ENCODE measurements at regions not wholly inside any gene's neighbourhood (a gene's known extent, or its start where the extent isn't known, plus 50 kb on each side); places are given as distances from the start of the nearest gene placed in this dataset.

DNA sequence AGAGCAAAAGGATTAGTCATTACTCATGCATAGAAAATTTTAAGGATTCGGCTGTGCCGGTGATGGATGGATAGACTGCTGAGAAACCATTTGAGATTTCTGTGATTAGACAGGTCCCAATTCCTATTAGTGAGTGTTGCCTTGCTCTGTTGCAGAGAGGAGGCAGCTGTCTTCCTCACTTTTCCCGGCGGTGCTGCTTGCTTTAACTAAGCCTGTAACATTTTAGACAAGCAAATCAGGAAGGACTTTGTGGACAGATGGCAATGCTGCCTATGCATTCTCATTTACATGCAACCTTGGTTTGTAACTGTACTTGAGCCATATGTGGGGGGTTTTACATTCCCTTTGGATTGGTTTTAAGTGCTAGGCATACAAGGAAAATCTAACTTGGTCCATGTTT is 1176.3 kb downstream of the CDH18 start:
- POLR2A ChIA-PET = no interaction called here
- Histone ChIP-seq H3K9me3 (ENCODE audit: control extremely low read depth in 1 of 5, control insufficient read depth in 4 of 5, insufficient read depth in 2 of 5, low read depth in 1 of 5, low read length in 4 of 5) (no peaks in the 10 kb centered on the region), H3K27me3 (replicated peaks in 2 of 5; ENCODE audit: control insufficient read depth in 4 of 5, insufficient read depth in 5 of 5, low read length in 4 of 5) (no peaks in the 10 kb centered on the region), H3K4me1 (ENCODE audit: control extremely low read depth in 1 of 4, control insufficient read depth in 4 of 4, insufficient read depth in 4 of 4, low read length in 3 of 4) (no peaks in the 10 kb centered on the region), H3K4me3 (ENCODE audit: control insufficient read depth in 1 of 7, extremely low read depth in 1 of 7, insufficient read depth in 4 of 7, low read depth in 2 of 7, low read length in 6 of 7) (no peak overlapping the region), H3K27ac (ENCODE audit: insufficient read depth in 1 of 2, low read depth in 1 of 2, low read length in 2 of 2, poor library complexity in 1 of 2, severe bottlenecking in 2 of 2) (no peak overlapping the region), H3K36me3 (ENCODE audit: control insufficient read depth in 4 of 4, insufficient read depth in 4 of 4, low read length in 3 of 4) (no peaks in the 10 kb centered on the region)
- 92% methylated on average over 4 of the region's 4 CpGs for WGBS (ENCODE audit: insufficient coverage)
- DNase-seq = no peak
- CTCF ChIA-PET = no interaction called here

DNA sequence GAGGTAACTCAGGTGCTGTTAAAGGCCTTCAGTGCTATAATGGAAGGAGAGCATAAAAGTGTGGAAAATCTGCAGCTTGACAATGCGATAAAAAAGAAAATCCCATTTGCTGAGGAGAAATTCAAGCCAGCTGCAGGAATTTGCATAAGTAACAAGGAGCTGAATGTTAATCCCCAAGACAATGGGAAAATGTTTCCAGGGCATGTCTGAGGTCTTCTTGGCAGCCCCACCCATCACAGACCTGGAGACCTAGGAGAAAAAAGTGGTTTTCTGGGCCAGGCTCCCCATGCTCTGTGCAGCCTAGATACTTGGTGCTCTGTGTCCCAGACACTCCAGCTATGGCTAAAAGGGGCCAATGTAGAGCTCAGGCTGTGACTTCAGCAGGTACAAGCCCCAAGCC is 1159.6 kb downstream of the CDH18 start:
- ChIA-PET POLR2A (no interaction called here), CTCF (no interaction called here)
- H3K4me3 ChIP-seq (ENCODE audit: control insufficient read depth in 1 of 7, extremely low read depth in 1 of 7, insufficient read depth in 4 of 7, low read depth in 2 of 7, low read length in 6 of 7) = no peak overlapping the region
- 100% methylated on average over 1 of the region's 1 CpG for WGBS (ENCODE audit: insufficient coverage)
- no peak for DNase-seq
- H3K27ac ChIP-seq (ENCODE audit: insufficient read depth in 1 of 2, low read depth in 1 of 2, low read length in 2 of 2, poor library complexity in 1 of 2, severe bottlenecking in 2 of 2) = no peak overlapping the region
- H3K27me3 ChIP-seq (replicated peaks in 2 of 5; ENCODE audit: control insufficient read depth in 4 of 5, insufficient read depth in 5 of 5, low read length in 4 of 5) = no peaks in the 10 kb centered on the region
- peaks cover 0 to 1% (median 0%) of the 10 kb centered on the region in 5 experiments for H3K9me3 ChIP-seq (ENCODE audit: control extremely low read depth in 1 of 5, control insufficient read depth in 4 of 5, insufficient read depth in 2 of 5, low read depth in 1 of 5, low read length in 4 of 5)
- H3K4me1 ChIP-seq (ENCODE audit: control extremely low read depth in 1 of 4, control insufficient read depth in 4 of 4, insufficient read depth in 4 of 4, low read length in 3 of 4) = no peaks in the 10 kb centered on the region
- H3K36me3 ChIP-seq (ENCODE audit: control insufficient read depth in 4 of 4, insufficient read depth in 4 of 4, low read length in 3 of 4) = no peaks in the 10 kb centered on the region

DNA sequence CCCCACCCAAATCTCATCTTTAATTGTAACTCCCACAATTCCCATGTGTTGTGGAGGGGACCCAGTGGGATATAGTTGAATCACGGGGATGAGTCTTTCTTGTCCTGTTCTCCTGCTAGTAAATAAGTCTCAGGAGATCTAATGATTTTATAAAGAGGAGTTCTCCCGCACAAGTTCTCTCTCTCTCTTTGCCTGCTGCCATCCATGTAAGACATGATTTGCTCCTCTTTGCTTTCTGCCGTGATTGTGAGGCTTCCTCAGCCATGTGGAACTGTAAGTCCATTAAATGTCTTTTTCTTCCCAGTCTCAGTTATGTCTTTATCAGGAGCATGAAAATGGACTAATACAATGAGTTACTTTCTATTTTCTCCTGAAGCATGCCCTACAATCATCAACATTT is 1158.5 kb downstream of the CDH18 start:
- 90% methylated on average over 2 of the region's 3 CpGs for WGBS (ENCODE audit: insufficient coverage)
- Histone ChIP-seq H3K9me3 (ENCODE audit: control extremely low read depth in 1 of 5, control insufficient read depth in 4 of 5, insufficient read depth in 2 of 5, low read depth in 1 of 5, low read length in 4 of 5) (peaks cover 0 to 1% (median 0%) of the 10 kb centered on the region in 5 experiments), H3K36me3 (ENCODE audit: control insufficient read depth in 4 of 4, insufficient read depth in 4 of 4, low read length in 3 of 4) (no peaks in the 10 kb centered on the region), H3K4me1 (ENCODE audit: control extremely low read depth in 1 of 4, control insufficient read depth in 4 of 4, insufficient read depth in 4 of 4, low read length in 3 of 4) (no peaks in the 10 kb centered on the region), H3K27me3 (replicated peaks in 2 of 5; ENCODE audit: control insufficient read depth in 4 of 5, insufficient read depth in 5 of 5, low read length in 4 of 5) (no peaks in the 10 kb centered on the region), H3K4me3 (ENCODE audit: control insufficient read depth in 1 of 7, extremely low read depth in 1 of 7, insufficient read depth in 4 of 7, low read depth in 2 of 7, low read length in 6 of 7) (no peak overlapping the region), H3K27ac (ENCODE audit: insufficient read depth in 1 of 2, low read depth in 1 of 2, low read length in 2 of 2, poor library complexity in 1 of 2, severe bottlenecking in 2 of 2) (no peak overlapping the region)
- ChIA-PET POLR2A (no interaction called here), CTCF (no interaction called here)
- DNase-seq = no peak

DNA sequence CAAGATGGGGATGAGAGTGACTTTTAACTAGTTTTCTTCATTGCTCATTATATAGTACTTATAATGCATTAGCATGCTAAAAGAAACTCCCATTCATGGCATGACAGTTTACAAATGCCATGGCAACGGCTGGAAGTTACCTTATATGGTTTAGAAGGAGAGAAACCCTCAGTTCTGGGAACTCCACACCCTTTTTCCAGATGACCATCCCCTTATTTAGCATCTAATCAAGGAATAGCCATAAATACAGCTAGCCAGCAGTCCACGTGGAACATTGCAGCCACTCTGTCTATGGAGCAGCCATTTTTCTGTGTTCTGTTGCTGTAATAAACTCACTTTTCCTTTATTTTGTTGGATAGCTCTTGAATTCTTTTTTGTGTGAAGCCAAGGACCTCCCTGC is 1137.8 kb downstream of the CDH18 start:
- Histone ChIP-seq H3K4me1 (ENCODE audit: control extremely low read depth in 1 of 4, control insufficient read depth in 4 of 4, insufficient read depth in 4 of 4, low read length in 3 of 4) (no peaks in the 10 kb centered on the region), H3K9me3 (ENCODE audit: control extremely low read depth in 1 of 5, control insufficient read depth in 4 of 5, insufficient read depth in 2 of 5, low read depth in 1 of 5, low read length in 4 of 5) (no peaks in the 10 kb centered on the region), H3K27ac (ENCODE audit: insufficient read depth in 1 of 2, low read depth in 1 of 2, low read length in 2 of 2, poor library complexity in 1 of 2, severe bottlenecking in 2 of 2) (no peak overlapping the region), H3K36me3 (ENCODE audit: control insufficient read depth in 4 of 4, insufficient read depth in 4 of 4, low read length in 3 of 4) (no peaks in the 10 kb centered on the region), H3K4me3 (ENCODE audit: control insufficient read depth in 1 of 7, extremely low read depth in 1 of 7, insufficient read depth in 4 of 7, low read depth in 2 of 7, low read length in 6 of 7) (no peak overlapping the region), H3K27me3 (replicated peaks in 2 of 5; ENCODE audit: control insufficient read depth in 4 of 5, insufficient read depth in 5 of 5, low read length in 4 of 5) (no peaks in the 10 kb centered on the region)
- no peak for DNase-seq
- WGBS (ENCODE audit: insufficient coverage) = 100% methylated on average over 1 of the region's 2 CpGs
- CTCF ChIA-PET = no interaction called here
- POLR2A ChIA-PET = no interaction called here

DNA sequence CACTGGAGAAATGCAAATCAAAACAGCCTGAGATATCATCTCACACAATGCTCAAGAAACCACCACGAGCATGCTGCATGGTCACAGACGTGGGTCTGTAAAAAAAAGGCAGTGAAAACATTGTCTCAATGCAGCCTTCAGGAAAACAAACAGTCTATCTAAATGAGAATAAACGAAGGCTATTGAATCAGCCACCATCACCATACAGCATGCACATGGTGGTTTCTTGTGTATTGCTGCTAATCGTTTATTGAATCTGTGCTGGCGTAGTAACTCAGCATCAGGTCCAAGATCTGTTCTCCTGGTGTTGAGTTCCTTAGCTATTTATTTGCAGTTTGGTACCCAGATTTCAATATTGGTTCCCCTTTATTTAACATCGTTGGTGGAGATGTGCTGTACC is 1115.0 kb downstream of the CDH18 start:
- ChIA-PET POLR2A (no interaction called here), CTCF (no interaction called here)
- no peaks in the 10 kb centered on the region for H3K9me3 ChIP-seq (ENCODE audit: control extremely low read depth in 1 of 5, control insufficient read depth in 4 of 5, insufficient read depth in 2 of 5, low read depth in 1 of 5, low read length in 4 of 5)
- no peak for DNase-seq
- H3K27me3 ChIP-seq (replicated peaks in 2 of 5; ENCODE audit: control insufficient read depth in 4 of 5, insufficient read depth in 5 of 5, low read length in 4 of 5) = no peaks in the 10 kb centered on the region
- H3K36me3 ChIP-seq (ENCODE audit: control insufficient read depth in 4 of 4, insufficient read depth in 4 of 4, low read length in 3 of 4) = no peaks in the 10 kb centered on the region
- H3K4me3 ChIP-seq (ENCODE audit: control insufficient read depth in 1 of 7, extremely low read depth in 1 of 7, insufficient read depth in 4 of 7, low read depth in 2 of 7, low read length in 6 of 7) = no peak overlapping the region
- 100% methylated on average over 2 of the region's 6 CpGs for WGBS (ENCODE audit: insufficient coverage)
- H3K27ac ChIP-seq (ENCODE audit: insufficient read depth in 1 of 2, low read depth in 1 of 2, low read length in 2 of 2, poor library complexity in 1 of 2, severe bottlenecking in 2 of 2) = no peak overlapping the region
- H3K4me1 ChIP-seq (ENCODE audit: control extremely low read depth in 1 of 4, control insufficient read depth in 4 of 4, insufficient read depth in 4 of 4, low read length in 3 of 4) = no peaks in the 10 kb centered on the region

DNA sequence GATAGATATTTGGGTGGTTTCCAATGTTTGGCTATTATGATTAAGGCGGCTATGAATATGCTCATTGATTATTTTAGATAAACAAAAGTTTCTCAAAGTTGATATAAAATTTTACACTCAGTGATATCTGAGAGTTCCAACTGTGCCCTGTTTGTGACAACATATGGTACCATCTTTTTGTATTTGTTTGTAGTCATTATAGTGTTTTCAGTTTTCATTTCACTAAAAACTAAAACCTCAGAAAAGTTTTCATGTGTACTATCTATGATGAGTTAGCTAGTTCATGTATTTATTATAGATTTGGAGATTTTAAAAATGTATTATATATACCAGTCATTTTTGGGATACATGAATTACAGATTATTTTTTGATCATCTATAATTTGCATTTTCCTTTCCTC is 1111.4 kb downstream of the CDH18 start:
- H3K27ac ChIP-seq (ENCODE audit: insufficient read depth in 1 of 2, low read depth in 1 of 2, low read length in 2 of 2, poor library complexity in 1 of 2, severe bottlenecking in 2 of 2) = no peak overlapping the region
- POLR2A ChIA-PET = no interaction called here
- WGBS (ENCODE audit: insufficient coverage) = no CpG with 5 or more reads among the region's 1 CpG
- H3K9me3 ChIP-seq (ENCODE audit: control extremely low read depth in 1 of 5, control insufficient read depth in 4 of 5, insufficient read depth in 2 of 5, low read depth in 1 of 5, low read length in 4 of 5) = no peaks in the 10 kb centered on the region
- H3K4me3 ChIP-seq (ENCODE audit: control insufficient read depth in 1 of 7, extremely low read depth in 1 of 7, insufficient read depth in 4 of 7, low read depth in 2 of 7, low read length in 6 of 7) = no peak overlapping the region
- H3K36me3 ChIP-seq (ENCODE audit: control insufficient read depth in 4 of 4, insufficient read depth in 4 of 4, low read length in 3 of 4) = no peaks in the 10 kb centered on the region
- DNase-seq = no peak
- H3K4me1 ChIP-seq (ENCODE audit: control extremely low read depth in 1 of 4, control insufficient read depth in 4 of 4, insufficient read depth in 4 of 4, low read length in 3 of 4) = no peaks in the 10 kb centered on the region
- CTCF ChIA-PET = no interaction called here
- no peaks in the 10 kb centered on the region for H3K27me3 ChIP-seq (replicated peaks in 2 of 5; ENCODE audit: control insufficient read depth in 4 of 5, insufficient read depth in 5 of 5, low read length in 4 of 5)

DNA sequence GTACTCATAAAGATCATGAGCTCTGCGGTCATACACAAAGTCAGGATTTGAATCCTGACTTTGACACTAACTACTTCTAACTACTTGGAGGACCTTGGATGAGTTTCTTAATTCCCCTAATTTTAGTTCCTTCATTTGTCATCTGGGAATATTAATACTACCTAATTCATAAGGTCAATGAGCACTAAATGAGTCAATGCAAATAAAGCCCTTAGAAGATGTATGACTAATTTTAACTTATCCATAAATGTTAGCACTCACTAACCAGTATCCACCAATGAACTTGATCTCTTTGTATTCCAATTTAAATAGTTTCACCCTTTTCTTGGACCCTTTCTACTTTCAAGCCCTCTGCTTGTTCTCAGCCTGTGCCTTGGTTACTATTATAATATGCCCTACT is 1106.4 kb downstream of the CDH18 start:
- no CpG with 5 or more reads among the region's 1 CpG for WGBS (ENCODE audit: insufficient coverage)
- CTCF ChIA-PET = no interaction called here

DNA sequence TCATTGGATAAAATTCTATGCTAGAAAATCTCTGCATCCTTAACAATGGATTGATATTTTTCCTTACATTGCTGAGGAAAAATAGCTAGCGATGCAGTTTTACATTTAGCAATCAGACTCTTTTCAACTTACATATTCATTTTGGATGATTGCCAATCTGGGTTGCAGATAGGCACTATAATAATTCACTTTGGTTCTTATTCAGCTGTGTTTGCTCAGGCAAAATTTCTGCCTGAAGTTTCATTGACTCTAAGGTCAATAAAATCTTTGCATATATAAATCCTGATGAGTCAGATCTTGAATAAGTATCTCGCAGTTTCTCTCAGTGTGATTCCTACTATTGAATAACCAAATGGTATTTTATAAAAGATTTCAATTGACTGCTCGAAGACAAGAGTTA is 1105.8 kb downstream of the CDH18 start:
- no peaks in the 10 kb centered on the region for H3K9me3 ChIP-seq (ENCODE audit: control extremely low read depth in 1 of 5, control insufficient read depth in 4 of 5, insufficient read depth in 2 of 5, low read depth in 1 of 5, low read length in 4 of 5)
- 100% methylated on average over 1 of the region's 3 CpGs for WGBS (ENCODE audit: insufficient coverage)
- H3K27ac ChIP-seq (ENCODE audit: insufficient read depth in 1 of 2, low read depth in 1 of 2, low read length in 2 of 2, poor library complexity in 1 of 2, severe bottlenecking in 2 of 2) = no peak overlapping the region
- POLR2A ChIA-PET = no interaction called here
- H3K4me3 ChIP-seq (ENCODE audit: control insufficient read depth in 1 of 7, extremely low read depth in 1 of 7, insufficient read depth in 4 of 7, low read depth in 2 of 7, low read length in 6 of 7) = no peak overlapping the region
- no peaks in the 10 kb centered on the region for H3K4me1 ChIP-seq (ENCODE audit: control extremely low read depth in 1 of 4, control insufficient read depth in 4 of 4, insufficient read depth in 4 of 4, low read length in 3 of 4)
- H3K36me3 ChIP-seq (ENCODE audit: control insufficient read depth in 4 of 4, insufficient read depth in 4 of 4, low read length in 3 of 4) = no peaks in the 10 kb centered on the region
- CTCF ChIA-PET = no interaction called here
- no peak for DNase-seq
- no peaks in the 10 kb centered on the region for H3K27me3 ChIP-seq (replicated peaks in 2 of 5; ENCODE audit: control insufficient read depth in 4 of 5, insufficient read depth in 5 of 5, low read length in 4 of 5)

More for the DNA sequence above, 1106.4 kb downstream of the CDH18 start:
- POLR2A ChIA-PET = no interaction called here
- no peaks in the 10 kb centered on the region for H3K36me3 ChIP-seq (ENCODE audit: control insufficient read depth in 4 of 4, insufficient read depth in 4 of 4, low read length in 3 of 4)
- H3K27ac ChIP-seq (ENCODE audit: insufficient read depth in 1 of 2, low read depth in 1 of 2, low read length in 2 of 2, poor library complexity in 1 of 2, severe bottlenecking in 2 of 2) = no peak overlapping the region
- DNase-seq = no peak
- H3K9me3 ChIP-seq (ENCODE audit: control extremely low read depth in 1 of 5, control insufficient read depth in 4 of 5, insufficient read depth in 2 of 5, low read depth in 1 of 5, low read length in 4 of 5) = no peaks in the 10 kb centered on the region
- no peak overlapping the region for H3K4me3 ChIP-seq (ENCODE audit: control insufficient read depth in 1 of 7, extremely low read depth in 1 of 7, insufficient read depth in 4 of 7, low read depth in 2 of 7, low read length in 6 of 7)
- no peaks in the 10 kb centered on the region for H3K27me3 ChIP-seq (replicated peaks in 2 of 5; ENCODE audit: control insufficient read depth in 4 of 5, insufficient read depth in 5 of 5, low read length in 4 of 5)
- no peaks in the 10 kb centered on the region for H3K4me1 ChIP-seq (ENCODE audit: control extremely low read depth in 1 of 4, control insufficient read depth in 4 of 4, insufficient read depth in 4 of 4, low read length in 3 of 4)
